ENCODE measurements at regions not wholly inside any gene's neighbourhood (a gene's known extent, or its start where the extent isn't known, plus 50 kb on each side); places are given as distances from the start of the nearest gene placed in this dataset.

DNA sequence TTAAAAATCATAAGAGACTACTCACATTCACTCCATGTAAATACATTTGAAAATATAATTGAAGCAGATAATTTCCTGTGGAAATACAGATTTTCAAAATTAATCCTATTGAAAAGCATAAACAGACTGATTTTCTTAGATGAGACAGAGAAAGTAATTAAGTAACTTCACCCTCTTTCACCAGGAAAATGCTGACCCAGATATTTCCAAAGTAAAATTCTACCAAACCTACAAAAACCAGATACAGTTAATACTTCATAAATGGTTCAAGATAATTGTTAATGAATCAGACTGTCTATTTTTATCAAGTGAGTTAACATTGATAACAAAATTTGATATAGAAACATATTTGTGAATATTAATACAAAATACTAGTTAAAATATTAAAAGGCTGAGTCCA, 233.5 kb upstream of the KHDRBS2 start:
- Histone ChIP-seq H3K4me1 (no peaks in the 10 kb centered on the region), H3K27me3 (no peaks in the 10 kb centered on the region), H3K4me3 (no peak overlapping the region), H3K36me3 (no peaks in the 10 kb centered on the region), H3K27ac (no peak overlapping the region), H3K9me3 (no peaks in the 10 kb centered on the region)
- TF ChIP-seq, protein P1, sequence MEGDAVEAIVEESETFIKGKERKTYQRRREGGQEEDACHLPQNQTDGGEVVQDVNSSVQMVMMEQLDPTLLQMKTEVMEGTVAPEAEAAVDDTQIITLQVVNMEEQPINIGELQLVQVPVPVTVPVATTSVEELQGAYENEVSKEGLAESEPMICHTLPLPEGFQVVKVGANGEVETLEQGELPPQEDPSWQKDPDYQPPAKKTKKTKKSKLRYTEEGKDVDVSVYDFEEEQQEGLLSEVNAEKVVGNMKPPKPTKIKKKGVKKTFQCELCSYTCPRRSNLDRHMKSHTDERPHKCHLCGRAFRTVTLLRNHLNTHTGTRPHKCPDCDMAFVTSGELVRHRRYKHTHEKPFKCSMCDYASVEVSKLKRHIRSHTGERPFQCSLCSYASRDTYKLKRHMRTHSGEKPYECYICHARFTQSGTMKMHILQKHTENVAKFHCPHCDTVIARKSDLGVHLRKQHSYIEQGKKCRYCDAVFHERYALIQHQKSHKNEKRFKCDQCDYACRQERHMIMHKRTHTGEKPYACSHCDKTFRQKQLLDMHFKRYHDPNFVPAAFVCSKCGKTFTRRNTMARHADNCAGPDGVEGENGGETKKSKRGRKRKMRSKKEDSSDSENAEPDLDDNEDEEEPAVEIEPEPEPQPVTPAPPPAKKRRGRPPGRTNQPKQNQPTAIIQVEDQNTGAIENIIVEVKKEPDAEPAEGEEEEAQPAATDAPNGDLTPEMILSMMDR (IDR thresholded peaks at IDR 0.05), result no peak
- no peak for DNase-seq (ENCODE audit: low spot score)

DNA sequence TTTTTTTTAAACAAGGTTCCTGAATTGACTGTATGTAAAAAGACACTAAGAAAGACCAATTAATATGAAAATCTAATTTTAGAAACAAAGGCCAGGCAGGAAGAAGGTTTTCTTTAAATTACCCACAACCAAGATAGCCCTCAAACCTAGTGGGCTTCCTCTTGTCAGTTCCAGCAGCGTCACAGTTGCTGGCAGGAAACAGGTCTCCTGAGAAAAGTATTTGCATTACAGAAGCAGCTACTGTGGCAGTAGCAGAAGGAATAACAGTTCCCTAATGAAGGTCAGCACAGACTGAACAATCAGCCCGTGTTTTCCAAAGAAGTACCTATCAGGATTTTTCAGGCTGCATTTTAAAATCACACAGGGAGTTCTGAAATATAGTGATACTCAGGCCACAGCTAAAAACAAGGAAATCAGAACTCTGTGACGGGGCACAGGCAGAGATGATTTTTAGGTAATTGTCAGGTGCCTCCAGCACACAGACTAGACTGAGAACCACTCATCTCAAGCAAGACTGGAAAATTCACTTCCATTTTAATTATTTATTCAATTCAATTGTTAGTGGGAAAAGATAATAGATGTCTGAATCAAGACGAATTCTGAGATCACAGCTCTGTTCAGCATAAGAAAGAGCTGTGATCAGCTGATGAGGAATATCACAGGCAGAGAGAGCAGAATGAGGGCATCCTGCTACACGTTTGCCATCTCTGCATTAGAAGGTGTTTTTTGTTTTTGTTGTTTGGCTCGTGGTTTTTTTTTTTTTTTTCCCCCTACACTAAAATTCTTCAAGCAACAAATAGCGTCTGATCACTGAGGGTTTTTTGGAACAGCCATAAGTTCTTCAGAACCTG, 230.5 kb upstream of the KHDRBS2 start:
- no peak overlapping the region for H3K27ac ChIP-seq
- H3K4me1 ChIP-seq, result no peaks in the 10 kb centered on the region
- DNase-seq (ENCODE audit: low spot score), result no peak

DNA sequence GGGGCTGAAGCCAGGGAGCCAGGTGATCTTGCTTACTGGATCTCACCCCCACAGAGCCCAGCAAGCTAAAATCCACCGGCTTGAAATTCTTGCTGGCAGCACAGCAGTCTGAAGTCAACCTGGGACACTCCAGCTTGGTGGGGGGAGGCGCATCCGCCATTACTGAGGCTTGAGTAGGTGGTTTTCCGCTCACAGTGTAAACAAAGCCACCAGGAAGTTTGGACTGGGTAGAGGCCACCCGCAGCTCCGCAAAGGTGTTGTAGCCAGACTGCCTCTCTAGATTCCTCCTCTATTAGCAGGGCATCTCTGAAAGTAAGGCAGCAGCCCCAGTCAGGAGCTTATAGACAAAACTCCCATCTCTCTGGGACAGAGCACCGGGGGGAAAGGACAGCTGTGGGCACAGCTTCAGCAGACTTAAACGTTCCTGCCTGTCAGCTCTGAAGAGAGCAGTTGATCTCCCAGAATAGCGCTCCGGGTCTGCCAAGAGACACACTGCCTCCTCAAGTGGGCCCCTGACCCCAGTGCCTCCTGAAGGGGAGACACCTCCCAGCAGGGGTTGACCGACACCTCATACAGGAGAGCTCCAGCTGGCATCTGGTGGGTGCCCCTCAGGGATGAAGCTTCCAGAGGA, 206.3 kb upstream of the KHDRBS2 start:
- TF ChIP-seq, protein P1 (IDR thresholded peaks at IDR 0.05), result no peak
- H3K36me3 ChIP-seq, result no peaks in the 10 kb centered on the region
- DNase-seq (ENCODE audit: low spot score), result no peak

More for the DNA sequence above, 230.5 kb upstream of the KHDRBS2 start:
- Histone ChIP-seq H3K27me3 (no peaks in the 10 kb centered on the region), H3K4me3 (no peak overlapping the region), H3K9me3 (no peaks in the 10 kb centered on the region), H3K36me3 (no peaks in the 10 kb centered on the region)
- TF ChIP-seq, protein P1 (IDR thresholded peaks at IDR 0.05), result no peak

DNA sequence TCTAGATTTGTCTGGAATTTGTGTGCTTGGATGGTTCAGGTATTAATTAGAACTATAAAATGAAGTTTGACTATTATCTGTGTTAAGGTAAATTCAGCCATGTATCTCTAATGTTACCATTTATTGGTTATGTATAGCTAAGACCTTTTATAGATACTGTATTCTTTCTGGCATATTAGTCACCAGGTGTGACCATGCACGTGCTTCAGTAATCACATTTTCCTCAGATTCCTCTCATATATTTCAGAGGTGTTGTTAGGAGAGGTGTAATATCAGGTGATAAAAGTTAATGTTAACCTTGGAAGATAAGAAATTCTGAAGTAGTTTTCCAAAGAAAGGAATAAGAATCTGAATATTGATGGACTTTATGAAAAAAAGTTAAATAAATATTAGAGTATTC, 194.5 kb upstream of the KHDRBS2 start:
- no peaks in the 10 kb centered on the region for H3K27me3 ChIP-seq
- H3K27ac ChIP-seq, result no peak overlapping the region
- no peaks in the 10 kb centered on the region for H3K36me3 ChIP-seq
- H3K9me3 ChIP-seq, result no peaks in the 10 kb centered on the region
- TF ChIP-seq, protein P1 (IDR thresholded peaks at IDR 0.05), result no peak
- no peak overlapping the region for H3K4me3 ChIP-seq
- no peaks in the 10 kb centered on the region for H3K4me1 ChIP-seq
- no peak for DNase-seq (ENCODE audit: low spot score)

More for the DNA sequence above, 206.3 kb upstream of the KHDRBS2 start:
- Histone ChIP-seq H3K9me3 (no peaks in the 10 kb centered on the region), H3K4me3 (no peak overlapping the region), H3K4me1 (no peaks in the 10 kb centered on the region), H3K27ac (no peak overlapping the region), H3K27me3 (no peaks in the 10 kb centered on the region)

DNA sequence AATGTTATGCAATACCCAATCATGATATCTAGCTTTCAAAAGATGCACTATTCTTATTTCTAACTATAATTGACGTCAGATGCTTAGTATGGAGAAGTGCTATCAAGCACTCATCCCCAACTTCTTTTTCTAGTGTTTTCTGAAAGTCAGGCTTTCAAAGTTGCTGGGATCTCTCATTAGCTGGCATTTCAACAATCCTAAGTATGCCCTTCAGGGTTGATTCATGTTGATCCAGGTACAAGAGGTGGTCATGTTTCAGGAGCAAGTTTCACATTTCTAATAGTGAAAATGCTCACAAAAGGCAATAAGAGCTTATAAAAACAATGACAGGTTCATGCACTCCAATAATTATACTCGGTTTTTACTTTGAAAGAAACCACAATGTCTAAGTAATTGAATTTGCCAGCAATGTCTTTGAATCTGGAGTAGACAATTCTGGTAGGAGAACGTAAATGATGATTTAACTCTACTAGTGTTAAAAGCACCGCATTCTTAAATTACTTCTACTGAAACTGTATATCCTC, 193.7 kb upstream of the KHDRBS2 start:
- H3K27ac ChIP-seq, result no peak overlapping the region
- H3K36me3 ChIP-seq, result no peaks in the 10 kb centered on the region
- H3K4me1 ChIP-seq, result no peaks in the 10 kb centered on the region
- no peak overlapping the region for H3K4me3 ChIP-seq
- no peaks in the 10 kb centered on the region for H3K9me3 ChIP-seq
- TF ChIP-seq, protein P1 (IDR thresholded peaks at IDR 0.05), result no peak
- no peak for DNase-seq (ENCODE audit: low spot score)
- no peaks in the 10 kb centered on the region for H3K27me3 ChIP-seq
